ENCODE measurements at regions not wholly inside any gene's neighbourhood (a gene's known extent, or its start where the extent isn't known, plus 50 kb on each side); places are given as distances from the start of the nearest gene placed in this dataset.

DNA sequence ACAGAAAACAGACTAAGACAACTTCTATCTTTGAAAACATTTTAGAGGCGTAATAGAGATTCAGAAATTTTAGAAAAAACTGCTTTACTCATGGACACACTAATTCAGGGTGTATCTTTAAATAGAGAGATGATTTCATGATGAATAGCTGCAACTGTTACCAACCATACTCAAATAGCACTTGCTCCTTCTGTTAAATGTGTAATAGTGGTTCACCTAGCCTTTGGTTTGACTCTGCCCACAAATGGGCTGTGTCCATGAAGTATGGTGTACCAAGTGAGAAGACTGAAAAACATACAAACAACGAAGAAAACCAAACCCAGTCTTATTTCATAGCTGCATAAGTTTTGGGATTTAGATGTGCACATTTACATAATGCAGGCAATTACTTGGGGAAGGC is 610.6 kb downstream of the PLCL1 start:
- H3K36me3 Mint-ChIP-seq = no peaks in the 10 kb centered on the region
- H3K4me3 Mint-ChIP-seq = no peak overlapping the region
- H3K27me3 Mint-ChIP-seq (ENCODE audit: low read depth) = no peaks in the 10 kb centered on the region
- POLR2A ChIA-PET = no interaction called here
- no peaks in the 10 kb centered on the region for H3K4me1 Mint-ChIP-seq
- DNase-seq (ENCODE audit: low spot score) = no peak
- no peak for ATAC-seq
- H3K27ac Mint-ChIP-seq = no peak overlapping the region
- H3K9me3 Mint-ChIP-seq = no peaks in the 10 kb centered on the region
- no peak for TF ChIP-seq NR3C1 (CRISPR knock-in tag; conservative IDR thresholded peaks at IDR 0.05; ENCODE audit: low read depth)
- no peak for TF ChIP-seq GABPB1 (CRISPR knock-in tag; IDR thresholded peaks at IDR 0.05)
- no peak for TF ChIP-seq ZNF425 (CRISPR knock-in tag; conservative IDR thresholded peaks at IDR 0.05)
- TF ChIP-seq ZNF423 (CRISPR knock-in tag; IDR thresholded peaks at IDR 0.05) = no peak
- CTCF ChIA-PET = interaction anchor here (1.5 kb wide), 1 partner anchor 145 kb away, joined by 4 read pairs; no protein-coding TSS in a partner anchor

GRCh38 chr2:198411936-198412335 is 607.5 kb downstream of the PLCL1 start:
- no peak for ATAC-seq
- Mint-ChIP-seq H3K4me3 (no peak overlapping the region), H3K36me3 (no peaks in the 10 kb centered on the region), H3K27ac (no peak overlapping the region), H3K9me3 (no peaks in the 10 kb centered on the region), H3K4me1 (no peaks in the 10 kb centered on the region), H3K27me3 (ENCODE audit: low read depth) (no peaks in the 10 kb centered on the region)
- POLR2A ChIA-PET = no interaction called here
- DNase-seq (ENCODE audit: low spot score) = no peak
- CTCF ChIA-PET = no interaction called here
- TF ChIP-seq, protein P1, sequence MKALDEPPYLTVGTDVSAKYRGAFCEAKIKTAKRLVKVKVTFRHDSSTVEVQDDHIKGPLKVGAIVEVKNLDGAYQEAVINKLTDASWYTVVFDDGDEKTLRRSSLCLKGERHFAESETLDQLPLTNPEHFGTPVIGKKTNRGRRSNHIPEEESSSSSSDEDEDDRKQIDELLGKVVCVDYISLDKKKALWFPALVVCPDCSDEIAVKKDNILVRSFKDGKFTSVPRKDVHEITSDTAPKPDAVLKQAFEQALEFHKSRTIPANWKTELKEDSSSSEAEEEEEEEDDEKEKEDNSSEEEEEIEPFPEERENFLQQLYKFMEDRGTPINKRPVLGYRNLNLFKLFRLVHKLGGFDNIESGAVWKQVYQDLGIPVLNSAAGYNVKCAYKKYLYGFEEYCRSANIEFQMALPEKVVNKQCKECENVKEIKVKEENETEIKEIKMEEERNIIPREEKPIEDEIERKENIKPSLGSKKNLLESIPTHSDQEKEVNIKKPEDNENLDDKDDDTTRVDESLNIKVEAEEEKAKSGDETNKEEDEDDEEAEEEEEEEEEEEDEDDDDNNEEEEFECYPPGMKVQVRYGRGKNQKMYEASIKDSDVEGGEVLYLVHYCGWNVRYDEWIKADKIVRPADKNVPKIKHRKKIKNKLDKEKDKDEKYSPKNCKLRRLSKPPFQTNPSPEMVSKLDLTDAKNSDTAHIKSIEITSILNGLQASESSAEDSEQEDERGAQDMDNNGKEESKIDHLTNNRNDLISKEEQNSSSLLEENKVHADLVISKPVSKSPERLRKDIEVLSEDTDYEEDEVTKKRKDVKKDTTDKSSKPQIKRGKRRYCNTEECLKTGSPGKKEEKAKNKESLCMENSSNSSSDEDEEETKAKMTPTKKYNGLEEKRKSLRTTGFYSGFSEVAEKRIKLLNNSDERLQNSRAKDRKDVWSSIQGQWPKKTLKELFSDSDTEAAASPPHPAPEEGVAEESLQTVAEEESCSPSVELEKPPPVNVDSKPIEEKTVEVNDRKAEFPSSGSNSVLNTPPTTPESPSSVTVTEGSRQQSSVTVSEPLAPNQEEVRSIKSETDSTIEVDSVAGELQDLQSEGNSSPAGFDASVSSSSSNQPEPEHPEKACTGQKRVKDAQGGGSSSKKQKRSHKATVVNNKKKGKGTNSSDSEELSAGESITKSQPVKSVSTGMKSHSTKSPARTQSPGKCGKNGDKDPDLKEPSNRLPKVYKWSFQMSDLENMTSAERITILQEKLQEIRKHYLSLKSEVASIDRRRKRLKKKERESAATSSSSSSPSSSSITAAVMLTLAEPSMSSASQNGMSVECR (CRISPR knock-in tag; IDR thresholded peaks at IDR 0.05; ENCODE audit: borderline replicate concordance) = no peak
- TF ChIP-seq, protein P2, sequence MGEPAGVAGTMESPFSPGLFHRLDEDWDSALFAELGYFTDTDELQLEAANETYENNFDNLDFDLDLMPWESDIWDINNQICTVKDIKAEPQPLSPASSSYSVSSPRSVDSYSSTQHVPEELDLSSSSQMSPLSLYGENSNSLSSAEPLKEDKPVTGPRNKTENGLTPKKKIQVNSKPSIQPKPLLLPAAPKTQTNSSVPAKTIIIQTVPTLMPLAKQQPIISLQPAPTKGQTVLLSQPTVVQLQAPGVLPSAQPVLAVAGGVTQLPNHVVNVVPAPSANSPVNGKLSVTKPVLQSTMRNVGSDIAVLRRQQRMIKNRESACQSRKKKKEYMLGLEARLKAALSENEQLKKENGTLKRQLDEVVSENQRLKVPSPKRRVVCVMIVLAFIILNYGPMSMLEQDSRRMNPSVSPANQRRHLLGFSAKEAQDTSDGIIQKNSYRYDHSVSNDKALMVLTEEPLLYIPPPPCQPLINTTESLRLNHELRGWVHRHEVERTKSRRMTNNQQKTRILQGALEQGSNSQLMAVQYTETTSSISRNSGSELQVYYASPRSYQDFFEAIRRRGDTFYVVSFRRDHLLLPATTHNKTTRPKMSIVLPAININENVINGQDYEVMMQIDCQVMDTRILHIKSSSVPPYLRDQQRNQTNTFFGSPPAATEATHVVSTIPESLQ (CRISPR knock-in tag; IDR thresholded peaks at IDR 0.05) = no peak
- TF ChIP-seq MYBL2 (CRISPR knock-in tag; IDR thresholded peaks at IDR 0.05) = no peak
- TF ChIP-seq NR3C1 (CRISPR knock-in tag; conservative IDR thresholded peaks at IDR 0.05; ENCODE audit: low read depth) = no peak
- TF ChIP-seq, protein P3, sequence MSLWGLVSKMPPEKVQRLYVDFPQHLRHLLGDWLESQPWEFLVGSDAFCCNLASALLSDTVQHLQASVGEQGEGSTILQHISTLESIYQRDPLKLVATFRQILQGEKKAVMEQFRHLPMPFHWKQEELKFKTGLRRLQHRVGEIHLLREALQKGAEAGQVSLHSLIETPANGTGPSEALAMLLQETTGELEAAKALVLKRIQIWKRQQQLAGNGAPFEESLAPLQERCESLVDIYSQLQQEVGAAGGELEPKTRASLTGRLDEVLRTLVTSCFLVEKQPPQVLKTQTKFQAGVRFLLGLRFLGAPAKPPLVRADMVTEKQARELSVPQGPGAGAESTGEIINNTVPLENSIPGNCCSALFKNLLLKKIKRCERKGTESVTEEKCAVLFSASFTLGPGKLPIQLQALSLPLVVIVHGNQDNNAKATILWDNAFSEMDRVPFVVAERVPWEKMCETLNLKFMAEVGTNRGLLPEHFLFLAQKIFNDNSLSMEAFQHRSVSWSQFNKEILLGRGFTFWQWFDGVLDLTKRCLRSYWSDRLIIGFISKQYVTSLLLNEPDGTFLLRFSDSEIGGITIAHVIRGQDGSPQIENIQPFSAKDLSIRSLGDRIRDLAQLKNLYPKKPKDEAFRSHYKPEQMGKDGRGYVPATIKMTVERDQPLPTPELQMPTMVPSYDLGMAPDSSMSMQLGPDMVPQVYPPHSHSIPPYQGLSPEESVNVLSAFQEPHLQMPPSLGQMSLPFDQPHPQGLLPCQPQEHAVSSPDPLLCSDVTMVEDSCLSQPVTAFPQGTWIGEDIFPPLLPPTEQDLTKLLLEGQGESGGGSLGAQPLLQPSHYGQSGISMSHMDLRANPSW (CRISPR knock-in tag; conservative IDR thresholded peaks at IDR 0.05; ENCODE audit: low read depth) = no peak
- no peak for TF ChIP-seq TEAD4 (CRISPR knock-in tag; IDR thresholded peaks at IDR 0.05)
- no peak for TF ChIP-seq GRHL2 (CRISPR knock-in tag; IDR thresholded peaks at IDR 0.05; ENCODE audit: insufficient replicate concordance, severe bottlenecking)
- TF ChIP-seq, protein P4, sequence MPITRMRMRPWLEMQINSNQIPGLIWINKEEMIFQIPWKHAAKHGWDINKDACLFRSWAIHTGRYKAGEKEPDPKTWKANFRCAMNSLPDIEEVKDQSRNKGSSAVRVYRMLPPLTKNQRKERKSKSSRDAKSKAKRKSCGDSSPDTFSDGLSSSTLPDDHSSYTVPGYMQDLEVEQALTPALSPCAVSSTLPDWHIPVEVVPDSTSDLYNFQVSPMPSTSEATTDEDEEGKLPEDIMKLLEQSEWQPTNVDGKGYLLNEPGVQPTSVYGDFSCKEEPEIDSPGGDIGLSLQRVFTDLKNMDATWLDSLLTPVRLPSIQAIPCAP (CRISPR knock-in tag; IDR thresholded peaks at IDR 0.05) = no peak
- no peak for TF ChIP-seq ZNF416 (CRISPR knock-in tag; IDR thresholded peaks at IDR 0.05)
- no peak for TF ChIP-seq FOXP1 (CRISPR knock-in tag; IDR thresholded peaks at IDR 0.05; ENCODE audit: borderline replicate concordance)
- TF ChIP-seq, protein P5, sequence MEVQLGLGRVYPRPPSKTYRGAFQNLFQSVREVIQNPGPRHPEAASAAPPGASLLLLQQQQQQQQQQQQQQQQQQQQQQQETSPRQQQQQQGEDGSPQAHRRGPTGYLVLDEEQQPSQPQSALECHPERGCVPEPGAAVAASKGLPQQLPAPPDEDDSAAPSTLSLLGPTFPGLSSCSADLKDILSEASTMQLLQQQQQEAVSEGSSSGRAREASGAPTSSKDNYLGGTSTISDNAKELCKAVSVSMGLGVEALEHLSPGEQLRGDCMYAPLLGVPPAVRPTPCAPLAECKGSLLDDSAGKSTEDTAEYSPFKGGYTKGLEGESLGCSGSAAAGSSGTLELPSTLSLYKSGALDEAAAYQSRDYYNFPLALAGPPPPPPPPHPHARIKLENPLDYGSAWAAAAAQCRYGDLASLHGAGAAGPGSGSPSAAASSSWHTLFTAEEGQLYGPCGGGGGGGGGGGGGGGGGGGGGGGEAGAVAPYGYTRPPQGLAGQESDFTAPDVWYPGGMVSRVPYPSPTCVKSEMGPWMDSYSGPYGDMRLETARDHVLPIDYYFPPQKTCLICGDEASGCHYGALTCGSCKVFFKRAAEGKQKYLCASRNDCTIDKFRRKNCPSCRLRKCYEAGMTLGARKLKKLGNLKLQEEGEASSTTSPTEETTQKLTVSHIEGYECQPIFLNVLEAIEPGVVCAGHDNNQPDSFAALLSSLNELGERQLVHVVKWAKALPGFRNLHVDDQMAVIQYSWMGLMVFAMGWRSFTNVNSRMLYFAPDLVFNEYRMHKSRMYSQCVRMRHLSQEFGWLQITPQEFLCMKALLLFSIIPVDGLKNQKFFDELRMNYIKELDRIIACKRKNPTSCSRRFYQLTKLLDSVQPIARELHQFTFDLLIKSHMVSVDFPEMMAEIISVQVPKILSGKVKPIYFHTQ (CRISPR knock-in tag; IDR thresholded peaks at IDR 0.05) = no peak
- TF ChIP-seq EMX1 (CRISPR knock-in tag; IDR thresholded peaks at IDR 0.05) = no peak
- TF ChIP-seq ZNF423 (CRISPR knock-in tag; IDR thresholded peaks at IDR 0.05) = no peak
- TF ChIP-seq, protein P6, sequence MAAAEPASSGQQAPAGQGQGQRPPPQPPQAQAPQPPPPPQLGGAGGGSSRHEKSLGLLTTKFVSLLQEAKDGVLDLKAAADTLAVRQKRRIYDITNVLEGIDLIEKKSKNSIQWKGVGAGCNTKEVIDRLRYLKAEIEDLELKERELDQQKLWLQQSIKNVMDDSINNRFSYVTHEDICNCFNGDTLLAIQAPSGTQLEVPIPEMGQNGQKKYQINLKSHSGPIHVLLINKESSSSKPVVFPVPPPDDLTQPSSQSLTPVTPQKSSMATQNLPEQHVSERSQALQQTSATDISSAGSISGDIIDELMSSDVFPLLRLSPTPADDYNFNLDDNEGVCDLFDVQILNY (CRISPR knock-in tag; IDR thresholded peaks at IDR 0.05) = no peak

Data from WTC11 (cell line).